Right atrium auricular region (tissue), 2 donors: ENCODE measurements at regions not wholly inside any gene's neighbourhood (a gene's known extent, or its start where the extent isn't known, plus 50 kb on each side); places are given as distances from the start of the nearest gene placed in this dataset.

ENCODE experiments used
- DNase-seq: peaks from one replicate; pipeline ENCODE4 v3.0.0-alpha.2; 2019; ENCODE audit warnings: low spot score
- H3K27ac ChIP-seq, 2 donors: fragments of 200-600 bp; sonication (generic); 1 replicate in 1 of 2; 2 replicates in 1 of 2; pipeline ENCODE4 v1.5.1; 2016 to 2019
- H3K27me3 ChIP-seq, 2 donors: fragments of 200-600 bp; sonication (generic); one replicate each; pipeline versions ENCODE4 v1.5.1 to v1.6.0; 2017 to 2019
- H3K36me3 ChIP-seq: fragments of 200-600 bp; sonication (generic); one replicate; pipeline ENCODE4 v1.5.1; 2016
- H3K4me1 ChIP-seq, 2 donors: fragments of 200-600 bp; sonication (generic); one replicate each; pipeline versions ENCODE4 v1.5.1 to v1.6.0; 2017 to 2019
- H3K4me3 ChIP-seq, 2 donors: fragments of 200-600 bp; sonication (generic); 1 replicate in 1 of 2; 2 replicates in 1 of 2; pipeline ENCODE4 v1.5.1; 2017 to 2019; ENCODE audit warnings: mild to moderate bottlenecking in 1 of 2, moderate library complexity in 1 of 2
- H3K9me3 ChIP-seq, 2 donors: fragments of 200-600 bp; sonication (generic); one replicate each; pipeline ENCODE4 v1.5.1; 2019
- CTCF ChIP-seq, 2 donors: fragments of 200-600 bp; sonication (generic); IDR thresholded peaks; one replicate each; pipeline ENCODE4 v1.5.1; 2019; ENCODE audit warnings: antibody characterized with exemption in 2 of 2

- H3K36me3 ChIP-seq, result no peaks in the 10 kb centered on the region
- no peaks in the 10 kb centered on the region for H3K9me3 ChIP-seq
- no peak overlapping the region for H3K27ac ChIP-seq
- TF ChIP-seq CTCF (IDR thresholded peaks at IDR 0.05), result no peak
- H3K27me3 ChIP-seq, result no peaks in the 10 kb centered on the region
- no peak for DNase-seq
- no peaks in the 10 kb centered on the region for H3K4me1 ChIP-seq
- H3K4me3 ChIP-seq, result no peak overlapping the region
Measured at GRCh38 chr7:110186334-110186733, 904.6 kb upstream of the LRRN3 start.

- no peak for TF ChIP-seq CTCF (IDR thresholded peaks at IDR 0.05)
- H3K4me1 ChIP-seq, result no peaks in the 10 kb centered on the region
Measured at GRCh38 chr7:110187877-110188554, 902.9 kb upstream of the LRRN3 start.

GRCh38 chr7:110204527-110204926 is 886.4 kb upstream of the LRRN3 start:
- Histone ChIP-seq H3K27ac (no peak overlapping the region), H3K27me3 (no peaks in the 10 kb centered on the region), H3K9me3 (no peaks in the 10 kb centered on the region), H3K36me3 (no peaks in the 10 kb centered on the region), H3K4me1 (no peaks in the 10 kb centered on the region), H3K4me3 (no peak overlapping the region)
- no peak for TF ChIP-seq CTCF (IDR thresholded peaks at IDR 0.05)
- no peak for DNase-seq

More at GRCh38 chr7:110187877-110188554, 902.9 kb upstream of the LRRN3 start:
- DNase-seq, result no peak
- Histone ChIP-seq H3K4me3 (no peak overlapping the region), H3K27ac (no peak overlapping the region), H3K27me3 (no peaks in the 10 kb centered on the region), H3K9me3 (no peaks in the 10 kb centered on the region), H3K36me3 (no peaks in the 10 kb centered on the region)

- no peak for DNase-seq
- Histone ChIP-seq H3K9me3 (no peaks in the 10 kb centered on the region), H3K36me3 (no peaks in the 10 kb centered on the region), H3K27me3 (no peaks in the 10 kb centered on the region), H3K4me1 (no peaks in the 10 kb centered on the region), H3K27ac (no peak overlapping the region), H3K4me3 (no peak overlapping the region)
- no peak for TF ChIP-seq CTCF (IDR thresholded peaks at IDR 0.05)
Measured at GRCh38 chr7:110205899-110206298, 885.0 kb upstream of the LRRN3 start.

- no peaks in the 10 kb centered on the region for H3K27me3 ChIP-seq
- H3K4me3 ChIP-seq, result no peak overlapping the region
- no peaks in the 10 kb centered on the region for H3K9me3 ChIP-seq
- no peak overlapping the region for H3K27ac ChIP-seq
- no peak for DNase-seq
- no peak for TF ChIP-seq CTCF (IDR thresholded peaks at IDR 0.05)
- no peaks in the 10 kb centered on the region for H3K36me3 ChIP-seq
- no peaks in the 10 kb centered on the region for H3K4me1 ChIP-seq
Measured at GRCh38 chr7:110209884-110210283, 881.0 kb upstream of the LRRN3 start.
